ENCODE measurements at regions not wholly inside any gene's neighbourhood (a gene's known extent, or its start where the extent isn't known, plus 50 kb on each side); places are given as distances from the start of the nearest gene placed in this dataset.

DNA sequence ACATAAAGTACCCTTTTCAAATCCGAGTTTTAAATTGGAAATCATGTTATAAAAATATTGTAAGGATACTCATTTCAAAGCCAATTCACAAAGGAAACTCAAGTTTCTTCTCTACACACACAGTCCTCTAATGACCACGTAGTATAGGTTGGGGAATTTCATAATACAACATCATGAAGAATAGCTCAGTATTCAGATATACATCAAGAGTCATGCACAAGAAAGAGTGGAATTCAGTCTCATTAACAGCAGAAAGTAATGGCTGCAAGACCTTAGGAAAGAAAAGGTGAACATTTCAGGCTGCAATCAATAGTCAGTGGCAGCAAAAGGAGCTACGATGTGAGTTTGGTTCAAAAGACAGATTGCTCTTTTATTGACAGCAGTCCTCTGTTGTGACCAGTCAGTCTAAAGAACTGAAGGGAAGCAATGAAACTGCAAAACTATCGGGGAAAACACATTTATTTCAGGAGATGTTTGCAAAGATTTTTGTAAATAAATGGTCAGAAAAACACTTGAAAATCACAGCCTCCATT is 317.2 kb downstream of the IPMK start:
- no peaks in the 10 kb centered on the region for H3K36me3 Mint-ChIP-seq (ENCODE audit: low read depth, unreplicated experiment)
- no peaks in the 10 kb centered on the region for H3K9me3 Mint-ChIP-seq (ENCODE audit: unreplicated experiment)
- H3K4me3 Mint-ChIP-seq (ENCODE audit: unreplicated experiment), result no peak overlapping the region
- H3K4me1 Mint-ChIP-seq (ENCODE audit: unreplicated experiment), result no peaks in the 10 kb centered on the region
- H3K27ac Mint-ChIP-seq (ENCODE audit: unreplicated experiment), result no peak overlapping the region
- H3K27me3 Mint-ChIP-seq (ENCODE audit: unreplicated experiment), result no peaks in the 10 kb centered on the region
- DNase-seq (ENCODE audit: low spot score), result no peak
- no peak for TF ChIP-seq CTCF (IDR thresholded peaks at IDR 0.05; ENCODE audit: unreplicated experiment)

DNA sequence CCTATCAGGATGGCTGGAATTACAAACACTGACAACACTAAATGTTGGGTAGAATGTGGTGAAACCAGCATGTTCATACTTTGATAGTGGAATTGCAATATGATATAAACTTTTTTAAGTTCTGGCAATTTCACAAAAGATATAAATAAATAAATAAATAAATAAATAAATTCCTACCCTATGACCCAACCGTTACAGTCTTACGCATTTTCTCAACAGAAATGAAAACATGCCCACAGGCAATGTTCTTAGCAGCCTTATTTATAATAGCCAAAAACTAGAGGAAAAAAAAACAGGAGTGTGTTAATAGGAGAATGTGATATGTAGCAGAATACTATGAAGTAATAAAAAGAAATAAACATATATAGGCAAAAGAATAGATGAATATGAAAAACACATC is 318.9 kb downstream of the IPMK start:
- Mint-ChIP-seq H3K27me3 (ENCODE audit: unreplicated experiment) (no peaks in the 10 kb centered on the region), H3K4me3 (ENCODE audit: unreplicated experiment) (no peak overlapping the region), H3K27ac (ENCODE audit: unreplicated experiment) (no peak overlapping the region), H3K4me1 (ENCODE audit: unreplicated experiment) (no peaks in the 10 kb centered on the region), H3K36me3 (ENCODE audit: low read depth, unreplicated experiment) (no peaks in the 10 kb centered on the region), H3K9me3 (ENCODE audit: unreplicated experiment) (no peaks in the 10 kb centered on the region)
- no peak for DNase-seq (ENCODE audit: low spot score)
- no peak for TF ChIP-seq CTCF (IDR thresholded peaks at IDR 0.05; ENCODE audit: unreplicated experiment)

DNA sequence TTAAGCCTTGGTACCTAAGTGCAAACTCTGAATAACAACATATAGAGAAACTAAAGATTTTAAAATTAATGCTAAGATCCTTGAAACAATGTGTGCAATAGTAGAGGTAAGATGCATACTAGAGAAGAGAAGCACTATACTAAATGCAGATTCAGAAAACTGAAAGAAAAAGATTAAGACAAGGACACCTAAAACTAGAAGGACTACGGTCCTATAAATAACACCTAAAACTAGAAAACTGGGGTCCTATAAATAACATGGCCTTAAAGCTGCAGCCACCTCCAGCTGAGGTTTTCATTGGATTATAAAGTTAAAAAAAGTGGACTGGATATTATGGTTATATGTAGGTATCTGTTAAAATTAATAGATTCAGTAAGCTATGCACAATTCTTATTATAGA is 320.9 kb downstream of the IPMK start:
- TF ChIP-seq CTCF (IDR thresholded peaks at IDR 0.05; ENCODE audit: unreplicated experiment), result no peak
- H3K9me3 Mint-ChIP-seq (ENCODE audit: unreplicated experiment), result no peaks in the 10 kb centered on the region
- H3K27me3 Mint-ChIP-seq (ENCODE audit: unreplicated experiment), result no peaks in the 10 kb centered on the region
- no peaks in the 10 kb centered on the region for H3K4me1 Mint-ChIP-seq (ENCODE audit: unreplicated experiment)
- H3K36me3 Mint-ChIP-seq (ENCODE audit: low read depth, unreplicated experiment), result no peaks in the 10 kb centered on the region
- no peak overlapping the region for H3K4me3 Mint-ChIP-seq (ENCODE audit: unreplicated experiment)
- no peak overlapping the region for H3K27ac Mint-ChIP-seq (ENCODE audit: unreplicated experiment)
- no peak for DNase-seq (ENCODE audit: low spot score)

DNA sequence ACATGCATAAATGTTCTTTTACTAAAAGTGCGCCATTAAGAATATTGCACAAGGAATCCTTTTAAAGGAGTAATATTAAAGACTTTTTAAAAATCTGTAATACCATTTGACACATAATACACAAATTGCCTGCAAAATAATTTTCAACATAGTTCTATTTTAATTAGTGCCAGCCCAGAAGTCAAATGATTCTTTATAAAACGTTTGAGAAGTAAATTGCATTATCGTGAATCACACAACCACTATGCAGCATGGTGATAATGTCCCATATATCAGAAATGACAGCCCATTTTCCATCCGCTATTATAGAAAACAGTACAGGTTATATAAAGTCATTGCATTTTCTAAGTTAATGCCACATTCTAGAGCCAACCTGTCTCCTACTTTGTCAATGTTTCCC is 324.0 kb downstream of the IPMK start:
- no peak for DNase-seq (ENCODE audit: low spot score)
- no peak for TF ChIP-seq CTCF (IDR thresholded peaks at IDR 0.05; ENCODE audit: unreplicated experiment)
- H3K9me3 Mint-ChIP-seq (ENCODE audit: unreplicated experiment), result no peaks in the 10 kb centered on the region
- H3K27me3 Mint-ChIP-seq (ENCODE audit: unreplicated experiment), result no peaks in the 10 kb centered on the region
- no peak overlapping the region for H3K27ac Mint-ChIP-seq (ENCODE audit: unreplicated experiment)
- no peaks in the 10 kb centered on the region for H3K4me1 Mint-ChIP-seq (ENCODE audit: unreplicated experiment)
- H3K36me3 Mint-ChIP-seq (ENCODE audit: low read depth, unreplicated experiment), result no peaks in the 10 kb centered on the region
- no peak overlapping the region for H3K4me3 Mint-ChIP-seq (ENCODE audit: unreplicated experiment)

DNA sequence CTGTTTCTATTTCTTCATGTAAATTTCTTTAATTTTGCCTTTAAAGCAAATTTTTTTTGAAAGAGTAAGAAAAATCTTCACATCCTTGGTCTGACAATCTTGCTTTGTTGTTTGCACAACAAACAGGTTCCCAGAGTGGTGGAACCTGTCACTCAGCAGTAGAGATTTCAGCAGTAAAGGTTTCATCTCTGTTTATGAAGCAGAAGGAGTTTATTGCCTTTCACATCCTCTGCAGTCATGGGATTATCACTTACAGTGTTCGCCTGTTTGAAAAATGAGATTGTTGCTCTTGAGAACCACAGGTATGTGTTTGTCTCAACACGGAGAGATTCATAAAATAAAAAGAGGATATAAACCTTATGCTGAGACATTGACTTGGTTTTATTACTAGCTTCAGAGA is 342.6 kb downstream of the IPMK start:
- Mint-ChIP-seq H3K27ac (ENCODE audit: unreplicated experiment) (no peak overlapping the region), H3K36me3 (ENCODE audit: low read depth, unreplicated experiment) (no peaks in the 10 kb centered on the region), H3K9me3 (ENCODE audit: unreplicated experiment) (no peaks in the 10 kb centered on the region), H3K4me3 (ENCODE audit: unreplicated experiment) (no peak overlapping the region), H3K27me3 (ENCODE audit: unreplicated experiment) (no peaks in the 10 kb centered on the region), H3K4me1 (ENCODE audit: unreplicated experiment) (no peaks in the 10 kb centered on the region)
- TF ChIP-seq CTCF (IDR thresholded peaks at IDR 0.05; ENCODE audit: unreplicated experiment), result no peak
- DNase-seq (ENCODE audit: low spot score), result no peak

All from endothelial cell (in vitro differentiated cells).